ENCODE measurements at regions not wholly inside any gene's neighbourhood (a gene's known extent, or its start where the extent isn't known, plus 50 kb on each side); places are given as distances from the start of the nearest gene placed in this dataset.

GRCh38 chr3:191982481-191982880 is 521.5 kb downstream of the PYDC2 start:
- 63% methylated on average over 3 of the region's 3 CpGs for WGBS

GRCh38 chr3:191985691-191986090 is 524.7 kb downstream of the PYDC2 start:
- H3K27me3 ChIP-seq (ENCODE audit: control insufficient read depth in 4 of 4, insufficient read depth in 4 of 4, low read length in 3 of 4), result no peaks in the 10 kb centered on the region
- no peaks in the 10 kb centered on the region for H3K36me3 ChIP-seq (ENCODE audit: control insufficient read depth in 4 of 4, insufficient read depth in 3 of 4, low read depth in 1 of 4, low read length in 3 of 4)
- no peak for DNase-seq (ENCODE audit: low spot score)
- no peak overlapping the region for H3K9ac ChIP-seq (ENCODE audit: low read depth in 1 of 2, low read length in 2 of 2)
- no peak overlapping the region for H3K27ac ChIP-seq (ENCODE audit: low read depth in 1 of 2, low read length in 2 of 2)
- no peaks in the 10 kb centered on the region for H3K4me1 ChIP-seq (ENCODE audit: control insufficient read depth in 4 of 4, insufficient read depth in 4 of 4, low read length in 3 of 4)
- no peak overlapping the region for H3K4me3 ChIP-seq (ENCODE audit: low read depth in 1 of 3, low read length in 3 of 3)
- H3K9me3 ChIP-seq (ENCODE audit: control insufficient read depth in 4 of 4, low read length in 3 of 4), result no peaks in the 10 kb centered on the region
- WGBS, result 84% methylated on average over 3 of the region's 3 CpGs
- TF ChIP-seq MAX (IDR thresholded peaks at IDR 0.05) (no peak), JUND (IDR thresholded peaks at IDR 0.05) (no peak), HNF4A (conservative IDR thresholded peaks at IDR 0.05) (no peak), REST (IDR thresholded peaks at IDR 0.05) (no peak), TAF1 (conservative IDR thresholded peaks at IDR 0.05) (no peak), ATF3 (IDR thresholded peaks at IDR 0.05) (no peak), ZBTB33 (IDR thresholded peaks at IDR 0.05) (no peak), YY1 (IDR thresholded peaks at IDR 0.05) (no peak), FOXA2 (IDR thresholded peaks at IDR 0.05) (no peak), NR2F2 (IDR thresholded peaks at IDR 0.05) (no peak), CTCF (IDR thresholded peaks at IDR 0.05; ENCODE audit: low read depth, low read length, missing input control) (no peak)

More at GRCh38 chr3:191982481-191982880, 521.5 kb downstream of the PYDC2 start:
- Histone ChIP-seq H3K27me3 (ENCODE audit: control insufficient read depth in 4 of 4, insufficient read depth in 4 of 4, low read length in 3 of 4) (no peaks in the 10 kb centered on the region), H3K4me1 (ENCODE audit: control insufficient read depth in 4 of 4, insufficient read depth in 4 of 4, low read length in 3 of 4) (no peaks in the 10 kb centered on the region), H3K27ac (ENCODE audit: low read depth in 1 of 2, low read length in 2 of 2) (no peak overlapping the region), H3K9me3 (ENCODE audit: control insufficient read depth in 4 of 4, low read length in 3 of 4) (no peaks in the 10 kb centered on the region), H3K36me3 (ENCODE audit: control insufficient read depth in 4 of 4, insufficient read depth in 3 of 4, low read depth in 1 of 4, low read length in 3 of 4) (no peaks in the 10 kb centered on the region), H3K4me3 (ENCODE audit: low read depth in 1 of 3, low read length in 3 of 3) (no peak overlapping the region), H3K9ac (ENCODE audit: low read depth in 1 of 2, low read length in 2 of 2) (no peak overlapping the region)
- no peak for TF ChIP-seq GABPA (IDR thresholded peaks at IDR 0.05 in 1 of 2, conservative IDR thresholded peaks at IDR 0.05 in 1 of 2)
- no peak for TF ChIP-seq JUND (IDR thresholded peaks at IDR 0.05)
- TF ChIP-seq MAX (IDR thresholded peaks at IDR 0.05), result no peak
- TF ChIP-seq TAF1 (conservative IDR thresholded peaks at IDR 0.05), result no peak
- TF ChIP-seq NR2F2 (IDR thresholded peaks at IDR 0.05), result no peak
- TF ChIP-seq ATF3 (IDR thresholded peaks at IDR 0.05), result no peak
- no peak for DNase-seq (ENCODE audit: low spot score)

All from liver (tissue), 8 donors.